Nephron progenitor cell (in vitro differentiated cells): ENCODE measurements at regions not wholly inside any gene's neighbourhood (a gene's known extent, or its start where the extent isn't known, plus 50 kb on each side); places are given as distances from the start of the nearest gene placed in this dataset.
"Not testable (repeated sequence)": the region's sequence is repeated elsewhere in the genome, so short reads cannot be mapped to it uniquely, and the experiment has no call there.

Source experiments
- DNase-seq: peaks from one replicate; pipeline ENCODE4 v3.0.0; 2021
- H3K27ac Mint-ChIP-seq: 2 replicates; pipeline ENCODE4 v1.8.0; 2021; ENCODE audit warnings: mild to moderate bottlenecking, moderate library complexity, mixed read lengths
- H3K27me3 Mint-ChIP-seq: 2 replicates; pipeline ENCODE4 v1.8.0; 2021; ENCODE audit warnings: mild to moderate bottlenecking, low read depth, mixed read lengths; ENCODE audit not compliant: poor library complexity
- H3K36me3 Mint-ChIP-seq: 2 replicates; pipeline ENCODE4 v1.8.0; 2021; ENCODE audit warnings: low read depth, mixed read lengths
- H3K4me1 Mint-ChIP-seq: 2 replicates; pipeline ENCODE4 v1.8.0; 2021; ENCODE audit warnings: mixed read lengths
- H3K4me3 Mint-ChIP-seq: 2 replicates; pipeline ENCODE4 v1.8.0; 2021; ENCODE audit warnings: mild to moderate bottlenecking, moderate library complexity, mixed read lengths
- H3K9me3 Mint-ChIP-seq: 2 replicates; pipeline ENCODE4 v1.8.0; 2021; ENCODE audit warnings: mild to moderate bottlenecking, moderate library complexity, mixed read lengths
- TF ChIP-seq, protein P1 (sequence below): fragments of 200-600 bp; sonication (generic); IDR thresholded peaks from 2 replicates; pipeline ENCODE4 v1.5.0; 2021; ENCODE audit warnings: antibody characterized with exemption

DNA sequence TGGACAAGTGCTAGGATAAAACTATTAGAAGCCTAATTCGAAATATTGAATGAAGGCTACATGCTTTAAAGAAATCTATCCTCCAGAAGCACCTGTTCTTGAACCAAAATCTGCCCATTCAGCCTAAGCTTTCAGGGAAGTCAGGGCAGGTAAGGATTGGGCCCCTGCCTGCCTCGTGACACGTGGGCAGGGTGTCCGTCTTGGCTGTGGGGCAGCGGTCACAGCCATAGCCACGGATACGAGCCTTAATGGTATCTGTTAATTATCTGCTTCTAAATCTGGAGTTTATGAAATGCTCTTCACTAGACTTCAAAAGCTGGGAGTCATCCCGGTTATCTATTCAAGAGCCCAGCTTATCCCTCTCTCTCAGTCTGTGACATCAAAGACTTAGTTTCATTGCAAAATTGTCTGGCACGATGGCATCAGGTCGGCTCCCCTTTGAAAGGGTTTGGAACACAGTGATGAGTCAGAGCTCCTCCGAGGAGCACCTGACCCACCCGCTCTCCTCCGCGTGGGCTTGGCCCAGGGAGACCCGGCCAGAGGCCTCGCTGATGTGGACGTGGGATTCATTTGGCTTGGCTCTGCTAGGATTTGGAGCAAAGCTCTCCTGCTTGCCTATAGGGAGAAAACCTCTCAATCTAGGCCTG is 135.9 kb downstream of the MACROH2A1 start:
- Mint-ChIP-seq H3K27me3 (peaks cover 10% of the 10 kb centered on the region), H3K9me3 (peaks cover 28% of the 10 kb centered on the region), H3K27ac (peak overlapping the region; percentile 82), H3K36me3 (peaks cover 13% of the 10 kb centered on the region), H3K4me1 (peaks cover 46% of the 10 kb centered on the region), H3K4me3 (no peak overlapping the region)
- DNase-seq, result no peak
- TF ChIP-seq, protein P1, sequence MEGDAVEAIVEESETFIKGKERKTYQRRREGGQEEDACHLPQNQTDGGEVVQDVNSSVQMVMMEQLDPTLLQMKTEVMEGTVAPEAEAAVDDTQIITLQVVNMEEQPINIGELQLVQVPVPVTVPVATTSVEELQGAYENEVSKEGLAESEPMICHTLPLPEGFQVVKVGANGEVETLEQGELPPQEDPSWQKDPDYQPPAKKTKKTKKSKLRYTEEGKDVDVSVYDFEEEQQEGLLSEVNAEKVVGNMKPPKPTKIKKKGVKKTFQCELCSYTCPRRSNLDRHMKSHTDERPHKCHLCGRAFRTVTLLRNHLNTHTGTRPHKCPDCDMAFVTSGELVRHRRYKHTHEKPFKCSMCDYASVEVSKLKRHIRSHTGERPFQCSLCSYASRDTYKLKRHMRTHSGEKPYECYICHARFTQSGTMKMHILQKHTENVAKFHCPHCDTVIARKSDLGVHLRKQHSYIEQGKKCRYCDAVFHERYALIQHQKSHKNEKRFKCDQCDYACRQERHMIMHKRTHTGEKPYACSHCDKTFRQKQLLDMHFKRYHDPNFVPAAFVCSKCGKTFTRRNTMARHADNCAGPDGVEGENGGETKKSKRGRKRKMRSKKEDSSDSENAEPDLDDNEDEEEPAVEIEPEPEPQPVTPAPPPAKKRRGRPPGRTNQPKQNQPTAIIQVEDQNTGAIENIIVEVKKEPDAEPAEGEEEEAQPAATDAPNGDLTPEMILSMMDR, result no peak

DNA sequence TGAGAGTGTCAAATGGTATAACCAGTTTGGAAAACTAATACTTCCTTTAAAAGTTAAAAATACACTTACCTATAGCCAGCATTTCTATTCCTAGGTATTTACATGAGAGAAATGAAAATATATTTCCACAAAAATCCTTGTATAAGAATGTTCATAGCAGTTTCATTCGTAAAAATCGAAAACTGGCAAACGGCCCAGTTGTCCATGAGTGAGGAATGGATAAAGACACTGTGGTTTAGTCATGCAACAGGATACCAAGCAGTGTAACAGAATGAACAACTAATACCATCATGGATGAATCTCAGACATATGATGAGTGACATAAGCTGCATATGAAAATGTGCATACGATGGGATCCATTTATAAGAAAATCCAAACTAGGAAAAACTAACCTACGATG is 136.7 kb downstream of the MACROH2A1 start:
- DNase-seq, result no peak
- Mint-ChIP-seq H3K27me3 (peaks cover 8% of the 10 kb centered on the region), H3K36me3 (peaks cover 13% of the 10 kb centered on the region), H3K4me3 (no peak overlapping the region), H3K27ac (no peak overlapping the region), H3K9me3 (peaks cover 34% of the 10 kb centered on the region), H3K4me1 (peaks cover 42% of the 10 kb centered on the region)
- TF ChIP-seq, protein P1, result no peak

DNA sequence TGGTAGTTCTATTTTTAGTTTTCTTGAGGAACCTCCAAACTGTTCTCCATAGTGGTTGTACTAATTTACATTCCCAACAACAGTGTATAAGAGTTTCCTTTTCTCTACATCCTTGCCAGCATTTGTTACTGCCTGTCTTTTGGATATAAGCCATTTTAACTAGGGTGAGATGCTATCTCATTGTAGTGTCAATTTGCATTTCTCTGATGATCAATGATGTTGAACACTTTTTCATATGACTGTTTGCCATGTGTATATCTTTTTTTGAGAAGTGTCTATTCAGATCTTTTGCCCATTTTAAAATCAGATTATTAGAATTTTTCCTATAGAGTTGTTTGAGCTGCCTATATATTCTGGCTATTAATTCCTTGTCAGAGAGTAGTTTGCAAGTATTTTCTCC is 138.9 kb downstream of the MACROH2A1 start:
- H3K4me3 Mint-ChIP-seq, DNase-seq, H3K27ac Mint-ChIP-seq, H3K27me3 Mint-ChIP-seq: not testable (repeated sequence)
- Mint-ChIP-seq H3K9me3 (peaks cover 38% of the 10 kb centered on the region), H3K4me1 (peaks cover 26% of the 10 kb centered on the region), H3K36me3 (peaks cover 13% of the 10 kb centered on the region)

DNA sequence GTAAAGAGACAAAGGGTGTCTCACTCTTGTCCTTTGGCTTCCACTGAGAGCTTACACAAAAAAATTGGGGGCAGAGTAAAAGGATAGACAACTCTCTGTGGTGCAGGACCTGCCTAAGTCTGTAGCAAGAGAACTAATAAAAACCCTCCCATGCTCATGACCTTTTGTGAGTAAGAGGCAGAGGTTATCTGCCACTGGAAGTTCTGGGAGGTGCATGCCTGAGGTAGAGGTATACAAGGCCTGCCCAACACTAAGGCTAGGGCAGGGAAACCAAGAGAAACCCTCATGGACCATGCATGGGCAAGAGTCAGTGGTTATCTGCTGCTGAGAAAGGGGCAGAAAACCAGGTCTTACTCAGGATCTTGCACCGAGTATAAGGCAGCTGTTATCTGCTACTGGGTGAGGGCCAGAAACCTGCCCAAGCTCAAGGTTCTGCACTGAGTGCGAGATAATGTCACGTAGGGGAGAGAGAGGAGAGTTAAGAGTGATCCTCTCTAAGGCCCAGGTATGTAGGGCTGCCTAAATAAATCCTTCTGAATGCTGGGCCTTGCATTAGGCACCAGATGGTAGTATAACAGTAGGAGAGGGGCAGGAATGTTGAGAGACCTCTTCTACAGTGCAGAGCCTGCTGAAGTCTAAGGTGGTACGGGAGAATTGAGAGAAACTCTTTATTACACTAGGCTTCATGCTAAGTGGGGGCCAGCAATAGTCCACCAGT is 143.4 kb downstream of the MACROH2A1 start:
- Mint-ChIP-seq H3K9me3 (peaks cover 33% of the 10 kb centered on the region), H3K4me1 (peaks cover 25% of the 10 kb centered on the region), H3K27ac (no peak overlapping the region), H3K27me3 (peaks cover 2% of the 10 kb centered on the region), H3K4me3 (no peak overlapping the region), H3K36me3 (peaks cover 9% of the 10 kb centered on the region)
- TF ChIP-seq, protein P1, result no peak
- DNase-seq, result no peak

DNA sequence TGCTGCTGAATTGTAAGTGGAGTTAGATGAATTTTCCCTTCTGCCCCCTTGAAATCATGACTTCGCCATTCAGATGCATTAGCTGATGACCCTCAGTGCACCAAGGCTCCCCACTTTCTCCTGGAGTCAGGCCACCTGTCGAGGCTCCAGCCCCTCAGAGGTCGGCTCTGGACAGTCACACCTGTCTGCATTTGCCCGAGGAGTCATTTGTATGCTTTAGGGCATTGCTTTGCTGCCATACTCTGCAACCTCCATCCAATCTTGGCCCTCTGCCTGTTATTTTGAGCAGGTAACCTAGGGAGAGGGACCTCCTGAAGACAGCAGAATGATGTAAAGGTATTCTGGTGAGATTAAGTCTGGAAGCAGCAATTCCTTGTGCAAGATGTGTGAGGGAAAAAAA is 144.8 kb downstream of the MACROH2A1 start:
- H3K36me3 Mint-ChIP-seq, result no peaks in the 10 kb centered on the region
- TF ChIP-seq, protein P1, result no peak
- H3K9me3 Mint-ChIP-seq, result peaks cover 21% of the 10 kb centered on the region
- DNase-seq, result no peak
- H3K27me3 Mint-ChIP-seq, result peaks cover 2% of the 10 kb centered on the region
- H3K27ac Mint-ChIP-seq, result no peak overlapping the region
- no peak overlapping the region for H3K4me3 Mint-ChIP-seq
- peaks cover 36% of the 10 kb centered on the region for H3K4me1 Mint-ChIP-seq

DNA sequence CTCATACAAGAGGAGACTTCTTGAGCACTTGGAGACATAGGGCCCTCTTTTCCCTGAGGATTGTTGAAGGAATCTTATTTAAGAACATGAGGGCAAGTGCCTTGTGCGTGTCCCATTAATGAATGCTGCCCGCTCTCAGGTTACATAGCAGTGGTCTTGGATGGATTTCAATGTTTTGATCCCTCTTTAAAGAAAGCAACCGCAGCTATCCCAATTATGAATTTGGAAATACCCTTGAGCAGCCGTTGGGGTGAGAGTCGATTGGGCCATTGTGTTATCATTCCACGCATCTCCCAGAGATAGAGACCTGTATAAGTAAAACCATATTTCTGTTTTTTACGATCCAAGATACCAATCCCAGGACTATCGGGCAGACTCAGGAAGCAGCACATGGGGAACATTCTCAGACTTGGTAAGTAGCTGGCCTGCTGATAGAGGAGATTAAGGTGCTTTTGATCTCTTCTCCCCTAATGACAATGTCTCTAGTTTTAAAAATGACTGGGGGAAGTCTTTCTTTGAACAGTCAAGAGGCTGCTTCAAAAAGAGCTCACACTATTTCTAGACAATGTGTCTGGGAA is 145.3 kb downstream of the MACROH2A1 start:
- peaks cover 2% of the 10 kb centered on the region for H3K27me3 Mint-ChIP-seq
- H3K27ac Mint-ChIP-seq, result peak overlapping the region; percentile 32
- TF ChIP-seq, protein P1, result no peak

More for the DNA sequence above, 145.3 kb downstream of the MACROH2A1 start:
- DNase-seq, result no peak
- Mint-ChIP-seq H3K4me3 (no peak overlapping the region), H3K9me3 (peaks cover 21% of the 10 kb centered on the region), H3K36me3 (no peaks in the 10 kb centered on the region), H3K4me1 (peaks cover 36% of the 10 kb centered on the region)
